ENCODE measurements at regions not wholly inside any gene's neighbourhood (a gene's known extent, or its start where the extent isn't known, plus 50 kb on each side); places are given as distances from the start of the nearest gene placed in this dataset.

DNA sequence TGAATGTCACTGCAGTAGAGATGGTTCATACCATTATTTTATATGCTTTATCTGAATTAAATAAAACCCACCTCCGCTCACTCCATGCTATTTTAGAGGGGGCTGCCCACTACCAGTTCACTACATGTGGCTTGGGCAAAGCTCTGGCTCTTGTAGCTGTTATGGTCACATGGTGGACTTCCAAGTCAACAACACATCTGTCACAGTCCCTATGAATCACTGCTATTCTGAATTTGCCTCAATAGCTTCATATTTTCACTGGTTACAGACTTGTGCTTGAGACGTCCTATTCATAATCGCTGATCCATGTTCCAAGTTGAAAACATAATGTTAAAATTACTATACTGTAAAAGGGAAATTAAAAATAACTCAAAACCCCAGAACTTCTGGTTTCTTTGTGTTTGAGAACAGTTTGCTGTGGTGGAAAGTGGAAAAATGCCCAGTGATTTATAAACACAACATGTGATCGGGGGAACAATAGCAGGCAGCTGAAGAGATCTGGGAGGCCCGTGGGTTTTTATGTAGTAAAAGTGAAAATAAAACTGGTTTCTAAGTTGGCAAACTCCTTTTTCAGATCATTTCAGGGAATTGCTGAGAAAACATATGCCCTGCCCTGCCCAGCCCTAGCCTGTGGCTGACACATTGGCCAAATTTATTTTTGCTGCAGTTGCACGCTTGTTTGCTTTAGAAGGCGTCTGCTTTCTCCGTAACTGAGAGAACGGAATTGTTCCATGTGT is 128.8 kb upstream of the PRR23C start:
- TF ChIP-seq CTCF (IDR thresholded peaks at IDR 0.05; ENCODE audit: low read depth, low read length), result no peak
- H3K36me3 ChIP-seq, result no peaks in the 10 kb centered on the region
- DNase-seq, result no peak

DNA sequence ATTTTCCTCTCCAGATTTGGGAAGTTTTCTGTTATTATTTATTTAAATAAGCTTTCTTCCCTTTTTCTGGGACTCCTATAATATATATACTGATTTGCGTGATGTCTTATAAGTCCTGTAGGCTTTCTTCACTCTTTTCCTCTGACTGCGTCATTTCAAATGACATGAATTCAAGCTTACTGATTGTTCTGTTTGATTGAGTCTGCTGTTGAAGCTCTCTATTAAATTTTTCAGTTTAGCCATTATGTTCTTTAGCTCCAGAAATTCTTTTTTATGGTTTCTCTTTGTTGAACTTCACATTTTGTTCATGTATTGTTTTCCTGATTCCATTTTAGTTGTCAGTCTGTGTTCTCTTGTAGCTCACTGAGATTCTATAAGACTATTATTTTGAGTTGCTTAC is 135.8 kb upstream of the PRR23C start:
- Histone ChIP-seq H3K9me3 (no peaks in the 10 kb centered on the region), H3K4me3 (ENCODE audit: low read depth, low read length) (no peak overlapping the region), H3K36me3 (no peaks in the 10 kb centered on the region), H3K27me3 (no peaks in the 10 kb centered on the region), H3K4me1 (no peaks in the 10 kb centered on the region)
- TF ChIP-seq CTCF (IDR thresholded peaks at IDR 0.05; ENCODE audit: low read depth, low read length), result no peak
- no peak for DNase-seq

More for the DNA sequence above, 128.8 kb upstream of the PRR23C start:
- H3K9me3 ChIP-seq, result peaks cover 3% of the 10 kb centered on the region; the same call in 1 of the 2 replicates
- H3K27me3 ChIP-seq, result no peaks in the 10 kb centered on the region
- H3K4me3 ChIP-seq (ENCODE audit: low read depth, low read length), result no peak overlapping the region
- no peaks in the 10 kb centered on the region for H3K4me1 ChIP-seq

DNA sequence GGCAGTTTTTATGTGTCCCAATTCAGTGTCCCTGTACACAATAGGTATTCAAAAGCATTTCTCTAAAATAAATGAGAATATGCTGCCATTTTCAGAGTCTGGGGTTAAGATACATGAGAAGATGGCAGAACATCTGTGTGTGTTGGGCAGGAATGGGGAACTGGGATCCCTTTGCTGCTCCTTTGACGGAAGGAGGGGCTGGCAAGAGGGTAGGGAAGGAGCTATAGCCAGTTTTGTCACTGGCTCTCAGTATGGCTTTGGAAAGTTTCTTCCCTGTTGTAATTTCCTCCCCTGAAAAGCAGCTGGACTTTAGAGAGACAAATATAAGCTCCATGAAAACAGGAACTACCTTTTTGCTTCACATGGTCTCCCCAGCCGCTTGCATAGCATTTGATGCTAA is 137.5 kb upstream of the PRR23C start:
- TF ChIP-seq CTCF (IDR thresholded peaks at IDR 0.05; ENCODE audit: low read depth, low read length), result no peak
- no peak overlapping the region for H3K4me3 ChIP-seq (ENCODE audit: low read depth, low read length)
- H3K4me1 ChIP-seq, result no peaks in the 10 kb centered on the region
- H3K9me3 ChIP-seq, result no peaks in the 10 kb centered on the region
- no peaks in the 10 kb centered on the region for H3K27me3 ChIP-seq
- DNase-seq, result no peak
- H3K36me3 ChIP-seq, result no peaks in the 10 kb centered on the region

DNA sequence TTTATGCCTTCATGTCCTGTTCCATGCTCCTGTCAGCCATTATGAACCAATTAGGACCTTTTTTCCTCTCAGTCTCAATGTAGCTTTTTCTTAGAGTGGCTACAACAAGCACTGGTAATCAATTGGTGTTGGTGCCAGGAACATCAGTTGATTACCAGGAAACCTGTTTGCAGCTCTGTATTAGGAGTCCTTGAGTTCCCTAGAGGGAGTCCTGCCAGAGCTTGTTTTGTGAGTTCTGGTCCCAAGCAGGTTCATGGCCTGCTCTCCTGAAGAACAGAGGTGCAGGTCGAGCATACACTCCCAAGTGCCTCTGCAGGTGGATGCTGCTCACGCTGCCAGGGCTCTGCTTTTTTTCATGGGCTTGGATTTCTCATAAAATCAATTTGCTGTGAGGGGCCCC is 137.9 kb upstream of the PRR23C start:
- no peaks in the 10 kb centered on the region for H3K4me1 ChIP-seq
- H3K4me3 ChIP-seq (ENCODE audit: low read depth, low read length), result no peak overlapping the region
- no peaks in the 10 kb centered on the region for H3K9me3 ChIP-seq
- DNase-seq, result no peak
- no peaks in the 10 kb centered on the region for H3K27me3 ChIP-seq
- H3K36me3 ChIP-seq, result no peaks in the 10 kb centered on the region
- TF ChIP-seq CTCF (IDR thresholded peaks at IDR 0.05; ENCODE audit: low read depth, low read length), result no peak

- Histone ChIP-seq H3K9me3 (no peaks in the 10 kb centered on the region), H3K4me1 (no peaks in the 10 kb centered on the region), H3K4me3 (ENCODE audit: low read depth, low read length) (no peak overlapping the region), H3K27me3 (no peaks in the 10 kb centered on the region), H3K36me3 (no peaks in the 10 kb centered on the region)
- no peak for TF ChIP-seq CTCF (IDR thresholded peaks at IDR 0.05; ENCODE audit: low read depth, low read length)
- DNase-seq, result no peak
These were observed 140.8 kb upstream of the PRR23C start for GRCh38 chr3:139185527-139185926.

GRCh38 chr3:139187154-139187553 is 142.5 kb upstream of the PRR23C start:
- no peak for DNase-seq
- TF ChIP-seq CTCF (IDR thresholded peaks at IDR 0.05; ENCODE audit: low read depth, low read length), result no peak
- no peak overlapping the region for H3K4me3 ChIP-seq (ENCODE audit: low read depth, low read length)

More at GRCh38 chr3:139187154-139187553, 142.5 kb upstream of the PRR23C start:
- no peaks in the 10 kb centered on the region for H3K9me3 ChIP-seq
- no peaks in the 10 kb centered on the region for H3K36me3 ChIP-seq
- H3K4me1 ChIP-seq, result no peaks in the 10 kb centered on the region
- no peaks in the 10 kb centered on the region for H3K27me3 ChIP-seq
